GM18502 (cell line): ENCODE measurements at regions not wholly inside any gene's neighbourhood (a gene's known extent, or its start where the extent isn't known, plus 50 kb on each side); places are given as distances from the start of the nearest gene placed in this dataset.
"Not testable (repeated sequence)": the region's sequence is repeated elsewhere in the genome, so short reads cannot be mapped to it uniquely, and the experiment has no call there.

ENCODE experiments used
- ATAC-seq: cut with Tn5 transposase; IDR thresholded peaks from one replicate; pipeline ENCODE4 v1.9.1; 2021; ENCODE audit warnings: mild to moderate bottlenecking; ENCODE audit not compliant: unreplicated experiment, poor library complexity

- no peak for ATAC-seq
These were observed 728.7 kb downstream of the CCDC85A start for GRCh38 chr2:56912490-56912889.

- no peak for ATAC-seq
These were observed 735.0 kb downstream of the CCDC85A start for GRCh38 chr2:56918790-56919189.

- no peak for ATAC-seq
These were observed 750.2 kb downstream of the CCDC85A start for GRCh38 chr2:56933976-56934375.

GRCh38 chr2:56934866-56935265 lies 751.1 kb downstream of the CCDC85A start:
- ATAC-seq: no peak

GRCh38 chr2:56940054-56940453 lies 756.3 kb downstream of the CCDC85A start:
- no peak for ATAC-seq

GRCh38 chr2:56952871-56953270 lies 769.1 kb downstream of the CCDC85A start:
- ATAC-seq: no peak

- no peak for ATAC-seq
These were observed 776.8 kb downstream of the CCDC85A start for GRCh38 chr2:56960581-56960980.

GRCh38 chr2:56962673-56963072 lies 778.9 kb downstream of the CCDC85A start:
- ATAC-seq: no peak

- no peak for ATAC-seq
These were observed 785.7 kb downstream of the CCDC85A start for GRCh38 chr2:56969513-56969912.

GRCh38 chr2:56971383-56971974 lies 787.7 kb downstream of the CCDC85A start:
- no peak for ATAC-seq

- ATAC-seq: no peak
These were observed 797.8 kb downstream of the CCDC85A start for GRCh38 chr2:56981554-56981953.

- ATAC-seq: no peak
These were observed 801.8 kb downstream of the CCDC85A start for GRCh38 chr2:56985609-56986008.

- ATAC-seq: no peak
These were observed 838.7 kb downstream of the CCDC85A start for GRCh38 chr2:57022496-57022895.

GRCh38 chr2:57044931-57045635 lies 861.3 kb downstream of the CCDC85A start:
- ATAC-seq: no peak

- ATAC-seq: no peak
These were observed 865.5 kb downstream of the CCDC85A start for GRCh38 chr2:57049273-57049672.

GRCh38 chr2:57050007-57050406 lies 866.2 kb downstream of the CCDC85A start:
- no peak for ATAC-seq

- ATAC-seq: not testable (repeated sequence)
These were observed 882.5 kb downstream of the CCDC85A start for GRCh38 chr2:57066301-57066700.

- no peak for ATAC-seq
These were observed 891.4 kb downstream of the CCDC85A start for GRCh38 chr2:57075226-57075625.

- no peak for ATAC-seq
These were observed 896.2 kb downstream of the CCDC85A start for GRCh38 chr2:57080035-57080434.

GRCh38 chr2:57084697-57085281 lies 901.0 kb downstream of the CCDC85A start:
- no peak for ATAC-seq

GRCh38 chr2:57093020-57093419 lies 909.2 kb downstream of the CCDC85A start:
- ATAC-seq: no peak

- ATAC-seq: no peak
These were observed 914.1 kb downstream of the CCDC85A start for GRCh38 chr2:57097855-57098254.
